HG03565 (cell line): ENCODE measurements at regions not wholly inside any gene's neighbourhood (a gene's known extent, or its start where the extent isn't known, plus 50 kb on each side); places are given as distances from the start of the nearest gene placed in this dataset.
"Not testable (repeated sequence)": the region's sequence is repeated elsewhere in the genome, so short reads cannot be mapped to it uniquely, and the experiment has no call there.

Source experiments
- ATAC-seq: cut with Tn5 transposase; IDR thresholded peaks from one replicate; pipeline ENCODE4 v1.9.1; 2021; ENCODE audit warnings: mild to moderate bottlenecking, moderate library complexity; ENCODE audit not compliant: unreplicated experiment

DNA sequence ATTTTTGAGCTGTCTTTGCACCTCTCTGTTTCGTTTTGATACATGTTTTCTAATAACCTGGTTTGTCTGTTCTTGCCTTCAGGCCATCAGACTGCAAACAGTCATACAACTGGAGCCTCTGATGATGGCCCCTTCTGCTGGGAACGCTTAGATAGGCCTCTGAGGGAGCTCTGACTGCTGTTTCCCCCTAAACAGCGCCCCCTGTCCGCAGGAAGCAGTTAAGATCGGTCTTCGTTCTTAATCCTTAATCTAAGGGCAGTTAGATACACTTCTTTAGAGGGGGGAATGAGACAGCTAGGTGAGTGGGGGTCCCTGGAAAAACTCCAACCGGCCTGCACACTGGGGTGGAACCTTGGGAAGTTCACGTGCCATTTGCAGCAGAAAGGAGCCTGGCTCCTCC, 1338.8 kb upstream of the SEL1L start:
- ATAC-seq = no peak

DNA sequence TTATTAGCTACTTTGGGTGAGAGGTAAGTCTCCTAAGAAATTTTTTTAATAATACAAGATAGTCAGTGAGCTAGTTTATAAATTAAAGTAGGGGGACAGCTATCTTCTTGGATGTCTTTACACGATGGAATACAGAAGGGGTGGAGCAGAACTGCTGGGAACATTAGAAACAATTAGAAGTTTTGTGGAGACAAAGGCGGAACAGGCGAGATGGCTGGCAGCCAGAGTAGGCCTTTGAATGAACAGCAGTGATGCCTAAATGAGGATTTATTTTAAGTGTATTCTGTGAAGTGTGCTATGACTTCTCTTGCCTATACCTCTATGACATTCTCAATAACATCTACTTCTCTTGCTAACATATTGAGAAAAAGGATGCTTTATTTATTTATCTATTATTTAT, 1345.3 kb upstream of the SEL1L start:
- no peak for ATAC-seq

DNA sequence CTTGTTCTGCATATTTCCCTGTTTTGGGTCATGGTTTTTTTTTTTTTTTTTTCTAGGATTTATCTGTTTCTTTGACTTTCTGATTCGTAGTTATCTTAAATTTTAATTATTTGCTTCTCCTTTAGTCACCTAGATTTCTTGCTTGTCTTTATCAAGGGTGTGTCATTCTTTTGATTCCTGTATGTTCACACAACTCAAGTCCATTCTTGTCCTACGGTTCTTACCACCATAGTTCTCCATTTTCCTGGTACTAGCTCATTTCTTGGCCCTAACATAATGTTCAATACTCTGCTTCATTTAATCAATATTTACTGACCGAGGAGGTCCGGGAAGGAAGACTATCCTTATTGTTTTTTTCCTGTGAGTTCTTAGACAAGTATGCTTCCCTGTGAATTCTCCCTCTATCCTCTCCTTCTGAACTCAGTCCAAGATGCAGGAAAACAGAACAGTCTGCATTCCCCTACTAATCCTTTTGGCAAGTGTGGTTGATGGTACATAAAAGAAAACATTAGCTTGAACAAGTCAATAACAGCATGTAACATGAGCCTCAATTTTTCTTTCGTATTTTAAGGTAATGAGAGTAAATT, 1346.4 kb upstream of the SEL1L start:
- ATAC-seq = no peak

DNA sequence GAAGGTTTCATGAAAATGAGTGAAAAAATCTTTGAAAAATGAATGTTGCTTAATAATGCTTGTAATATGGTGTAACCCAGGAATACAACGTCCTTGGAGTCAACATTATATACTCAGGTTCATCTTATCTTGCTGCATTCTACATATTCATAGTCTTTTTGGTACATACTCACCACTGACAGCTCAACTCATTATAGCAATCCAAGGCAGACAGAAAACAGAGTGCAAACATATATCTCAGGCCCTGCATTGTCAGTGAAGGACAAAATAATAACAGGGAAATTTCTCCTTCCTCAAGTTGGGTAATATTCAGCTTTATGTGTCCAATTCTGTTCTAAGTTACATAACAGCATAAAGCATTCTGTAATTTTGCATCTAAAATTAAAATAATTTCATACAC, 1353.0 kb upstream of the SEL1L start:
- ATAC-seq = no peak

DNA sequence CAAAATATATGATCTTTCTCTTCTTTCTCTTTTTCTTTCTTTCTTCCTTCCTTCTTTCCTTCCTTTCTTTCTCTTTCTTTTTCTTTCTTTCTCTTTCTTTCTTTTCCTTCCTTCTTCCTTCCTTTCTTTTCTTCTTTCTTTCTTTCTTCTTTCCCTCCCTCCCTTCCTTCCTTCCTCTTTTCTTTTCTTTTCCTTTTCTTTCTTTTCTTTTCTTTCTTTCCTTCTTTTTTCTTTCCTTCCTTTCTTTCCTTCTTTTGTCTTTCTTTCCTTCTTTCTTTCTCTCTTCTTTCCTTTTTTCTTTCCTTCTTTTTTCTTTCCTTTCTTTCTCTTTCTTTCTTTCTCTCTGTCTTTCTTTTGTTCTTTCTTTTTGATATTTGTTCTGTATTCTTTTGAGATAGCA, 1356.0 kb upstream of the SEL1L start:
- ATAC-seq = no peak

DNA sequence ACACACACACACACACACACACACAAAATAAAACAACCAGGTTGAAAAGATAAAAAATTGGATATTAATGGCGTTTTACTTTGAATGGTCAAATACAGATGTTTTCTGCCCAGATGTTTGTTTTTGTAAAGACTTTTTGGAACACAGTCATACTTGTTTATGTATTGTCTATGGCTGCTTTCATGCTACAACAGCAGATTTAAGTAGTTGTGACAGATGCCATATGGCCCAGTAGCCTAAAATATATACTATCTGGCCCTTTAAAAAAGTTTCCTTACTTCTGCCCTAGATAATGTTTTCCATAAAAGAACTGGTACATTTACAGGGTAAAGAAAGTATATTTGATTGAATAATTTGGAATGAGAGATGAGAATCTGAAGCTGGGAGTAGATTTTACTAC, 1362.8 kb upstream of the SEL1L start:
- ATAC-seq = no peak

DNA sequence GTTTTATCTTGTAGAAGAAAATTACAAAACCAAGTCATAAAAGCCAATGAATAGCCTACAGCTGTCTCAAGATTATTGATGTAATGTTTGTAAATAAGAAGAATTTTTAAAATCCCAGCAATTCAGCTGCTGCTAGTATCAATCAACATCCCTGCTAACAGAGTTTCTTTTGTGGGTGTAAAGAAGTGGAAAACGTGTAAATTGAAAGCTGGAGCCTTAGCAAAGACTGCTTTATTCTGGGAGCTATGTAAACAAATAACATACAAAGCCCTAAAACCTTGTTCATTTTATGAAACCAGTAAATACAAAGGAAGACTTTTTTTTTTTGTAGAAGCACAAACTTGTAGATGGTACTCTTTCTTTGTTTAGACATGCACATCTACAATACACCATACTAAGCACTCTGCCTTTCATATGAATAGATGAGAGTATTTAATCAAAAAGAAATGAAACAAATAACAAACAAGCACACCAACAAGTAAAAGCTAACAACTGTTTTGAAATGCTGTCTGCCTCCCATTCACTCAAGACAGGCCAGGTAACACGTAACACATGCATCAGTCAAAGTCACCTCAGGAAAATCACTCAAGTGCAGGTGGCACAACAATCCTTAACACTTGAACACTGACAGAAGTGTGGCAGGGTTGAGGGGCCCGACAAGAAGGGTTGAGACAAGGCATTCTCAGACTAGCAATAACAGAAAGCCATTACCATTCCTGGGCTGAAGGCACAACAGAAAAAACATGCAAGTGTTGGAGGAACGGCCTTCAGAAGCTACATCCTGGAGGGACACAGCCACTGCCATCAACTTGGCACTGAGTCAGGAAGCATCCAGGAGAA, 1364.0 kb upstream of the SEL1L start:
- ATAC-seq = no peak

DNA sequence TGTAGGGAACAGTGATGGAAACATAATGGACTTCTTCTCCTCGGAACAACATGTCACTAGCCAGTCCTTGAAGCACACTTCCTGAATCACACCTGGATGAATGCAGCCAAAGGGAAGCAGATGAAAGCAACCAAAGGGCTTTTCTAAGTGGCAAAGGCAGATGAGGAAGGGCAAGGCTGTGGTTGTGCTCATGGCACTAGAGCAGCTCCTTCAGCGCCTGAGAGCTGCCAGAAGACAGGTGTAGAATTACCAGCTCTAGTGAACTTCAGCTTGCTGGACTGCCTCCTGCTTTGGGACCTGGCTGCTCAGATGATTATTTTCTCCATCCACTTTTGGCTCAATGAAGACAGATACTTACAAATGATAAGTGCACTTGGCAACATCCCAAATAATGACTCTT, 1372.1 kb upstream of the SEL1L start:
- no peak for ATAC-seq

DNA sequence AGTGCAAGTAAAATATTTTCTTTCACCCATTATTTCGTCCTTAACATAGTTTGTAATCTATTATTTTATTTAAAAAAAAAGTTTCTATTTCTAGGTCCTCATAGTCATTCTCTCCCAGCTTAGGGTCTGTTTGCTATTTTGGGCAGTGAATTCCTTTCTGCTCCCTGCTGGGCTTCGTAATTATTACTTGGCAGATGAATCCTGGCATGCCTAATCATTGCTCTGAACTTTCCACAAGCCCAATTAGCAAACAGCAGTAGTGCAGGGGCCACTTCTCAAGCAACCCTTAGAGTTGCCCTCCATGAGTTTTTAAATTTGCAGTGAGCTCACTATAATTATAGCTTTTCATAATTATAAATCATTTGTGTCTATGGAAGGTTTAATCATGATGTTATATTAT, 1378.3 kb upstream of the SEL1L start:
- no peak for ATAC-seq

DNA sequence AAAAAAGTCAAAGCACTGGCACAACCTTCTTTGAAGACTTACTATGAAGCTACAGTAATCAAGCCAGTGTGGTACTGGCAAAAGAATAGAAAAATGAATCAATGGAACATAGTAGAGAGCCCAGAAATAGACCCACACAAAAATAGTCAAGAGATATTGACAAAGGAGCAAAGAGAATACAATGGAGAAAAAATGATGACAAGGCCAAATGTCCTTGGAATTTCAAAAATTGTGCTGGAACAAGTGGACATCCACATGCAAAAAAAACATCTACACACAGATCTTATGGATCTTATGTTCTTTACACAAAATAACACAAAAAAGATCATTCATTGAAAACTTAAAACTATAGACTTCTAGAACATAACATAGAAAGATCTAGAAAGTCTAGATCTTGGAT, 1379.7 kb upstream of the SEL1L start:
- ATAC-seq = no peak

DNA sequence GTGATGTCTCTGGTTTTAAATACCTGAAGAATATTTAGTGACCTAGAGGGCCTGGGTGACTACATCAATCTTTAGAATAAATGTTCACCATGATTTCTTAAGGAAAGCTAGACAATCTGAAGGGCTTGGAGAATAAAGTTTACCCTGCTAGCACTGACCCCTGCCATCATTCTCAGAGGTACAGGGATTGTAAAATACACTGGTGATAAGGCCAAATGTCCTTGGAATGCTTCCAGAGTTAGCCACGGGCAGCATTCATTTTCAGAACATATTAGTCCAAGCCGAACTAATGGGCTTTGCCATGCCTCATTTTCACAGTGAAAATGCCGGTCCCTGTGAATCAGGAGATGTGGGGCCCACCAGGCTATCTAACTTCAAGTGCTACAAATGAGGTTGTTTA, 1381.7 kb upstream of the SEL1L start:
- no peak for ATAC-seq

DNA sequence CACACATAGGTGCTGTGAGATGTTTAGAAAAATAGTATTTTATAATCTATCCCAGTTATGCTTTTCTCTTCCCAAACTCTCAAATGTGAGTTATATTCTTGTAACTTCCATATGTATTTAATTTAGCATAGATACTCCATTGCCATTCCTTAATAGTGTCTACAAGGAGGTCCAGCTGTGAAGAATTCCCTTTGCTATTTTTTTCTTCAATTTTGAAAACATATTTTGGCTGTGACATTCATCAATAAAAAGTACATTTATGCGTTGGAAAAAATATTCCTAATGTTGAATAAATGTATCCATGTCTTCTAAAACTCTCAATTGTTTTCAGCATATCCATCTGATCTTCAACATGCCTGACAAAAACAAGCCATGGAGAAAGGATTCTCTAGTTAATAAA, 1402.0 kb upstream of the SEL1L start:
- ATAC-seq = no peak

DNA sequence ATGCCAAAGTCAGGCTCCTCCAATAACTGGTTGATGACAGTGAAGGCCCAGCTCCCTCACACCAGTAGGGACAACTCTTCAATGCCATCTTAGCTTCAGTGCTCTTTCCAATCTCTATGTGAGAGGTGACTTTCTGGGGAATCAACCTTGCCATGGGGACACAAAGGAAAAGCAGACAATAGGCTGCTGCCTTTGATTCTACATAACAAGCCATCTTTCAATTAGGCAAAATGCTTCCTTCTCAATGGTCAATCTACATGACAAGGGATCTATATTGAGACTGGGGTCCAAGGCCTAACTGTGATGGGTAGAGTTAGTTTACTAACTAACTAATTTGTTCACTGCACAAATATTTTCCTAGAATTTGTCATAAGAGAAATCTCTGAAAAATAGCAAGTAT, 1417.5 kb upstream of the SEL1L start:
- ATAC-seq = no peak

DNA sequence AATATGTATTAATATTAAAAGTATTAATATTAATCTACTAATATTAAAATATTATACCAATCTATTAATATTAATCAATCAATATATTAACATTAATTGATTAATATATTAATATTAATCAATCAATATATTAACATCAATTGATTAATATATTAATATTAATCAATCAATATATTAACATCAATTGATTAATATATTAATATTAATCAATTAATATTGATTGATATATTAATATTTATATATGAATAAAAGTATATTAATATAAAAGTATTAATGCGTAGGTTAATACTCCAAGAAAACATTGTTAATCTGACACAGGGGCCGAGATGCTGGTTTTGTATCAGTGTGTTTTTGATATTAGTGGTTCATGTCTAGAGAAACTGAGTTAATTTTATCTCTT, 1430.1 kb upstream of the SEL1L start:
- no peak for ATAC-seq

DNA sequence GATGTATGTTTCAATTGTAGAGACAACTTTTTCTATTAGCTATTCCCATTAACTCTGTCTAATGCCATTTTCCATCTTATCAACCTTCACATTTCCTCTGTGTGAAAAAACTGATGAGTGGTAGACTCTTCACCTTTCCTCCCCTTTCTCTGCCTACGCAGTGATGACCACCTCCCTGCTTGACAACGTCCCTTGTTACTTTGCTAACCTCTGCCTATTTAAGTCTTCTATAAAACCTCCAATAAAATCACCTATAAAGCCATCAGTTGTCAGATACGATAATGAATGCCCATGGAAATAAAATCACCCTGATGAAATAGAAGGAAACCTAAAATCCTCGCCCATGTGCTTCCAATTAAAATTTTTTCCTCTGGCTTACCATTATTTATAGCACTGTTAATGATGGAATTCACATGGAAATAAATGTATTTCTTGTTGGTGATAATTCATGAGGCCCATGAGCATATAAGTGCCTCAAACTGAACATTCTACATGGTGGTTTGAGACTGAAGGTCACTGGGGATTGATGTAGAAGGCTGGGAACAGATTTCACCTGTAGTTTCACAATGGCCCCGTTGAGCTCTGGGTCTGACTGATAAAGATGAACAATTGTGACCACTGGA, 1454.0 kb upstream of the SEL1L start:
- no peak for ATAC-seq

DNA sequence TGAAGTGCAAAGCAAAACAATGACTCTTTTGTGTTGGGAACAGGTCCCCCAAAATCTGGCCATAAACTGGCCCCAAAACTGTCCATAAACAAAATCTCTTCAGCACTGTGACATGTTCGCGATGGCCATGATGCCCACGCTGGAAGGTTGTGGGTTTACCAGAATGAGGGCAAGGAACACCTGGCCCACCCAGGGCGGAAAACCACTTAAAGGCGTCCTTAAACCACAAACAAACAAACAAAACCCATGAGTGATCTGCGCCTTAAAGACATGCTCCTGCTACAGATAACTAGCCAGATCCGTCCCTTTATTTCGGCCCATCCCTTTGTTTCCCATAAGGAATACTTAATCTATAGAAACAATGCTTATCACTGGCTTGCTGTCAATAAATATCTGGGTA, 1460.9 kb upstream of the SEL1L start:
- ATAC-seq = not testable (repeated sequence)

DNA sequence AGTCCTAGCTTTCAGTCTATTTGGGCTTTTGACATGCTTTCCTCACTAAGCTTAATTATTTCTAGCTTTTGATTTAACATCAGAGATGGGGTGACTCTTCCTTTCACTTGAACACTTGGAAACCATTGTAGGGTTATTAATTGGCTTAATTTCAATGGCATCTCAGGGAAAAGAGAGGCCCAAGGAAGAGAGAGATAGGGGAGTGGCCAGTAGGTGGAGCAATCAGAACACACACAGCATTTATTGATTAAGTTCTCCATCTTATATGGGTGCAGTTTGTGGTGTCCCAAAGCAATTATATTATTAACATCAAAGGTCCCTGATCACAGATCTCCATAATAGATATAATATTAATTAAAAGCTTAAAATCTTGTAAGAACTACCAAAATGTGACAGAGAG, 1466.1 kb upstream of the SEL1L start:
- ATAC-seq = no peak

DNA sequence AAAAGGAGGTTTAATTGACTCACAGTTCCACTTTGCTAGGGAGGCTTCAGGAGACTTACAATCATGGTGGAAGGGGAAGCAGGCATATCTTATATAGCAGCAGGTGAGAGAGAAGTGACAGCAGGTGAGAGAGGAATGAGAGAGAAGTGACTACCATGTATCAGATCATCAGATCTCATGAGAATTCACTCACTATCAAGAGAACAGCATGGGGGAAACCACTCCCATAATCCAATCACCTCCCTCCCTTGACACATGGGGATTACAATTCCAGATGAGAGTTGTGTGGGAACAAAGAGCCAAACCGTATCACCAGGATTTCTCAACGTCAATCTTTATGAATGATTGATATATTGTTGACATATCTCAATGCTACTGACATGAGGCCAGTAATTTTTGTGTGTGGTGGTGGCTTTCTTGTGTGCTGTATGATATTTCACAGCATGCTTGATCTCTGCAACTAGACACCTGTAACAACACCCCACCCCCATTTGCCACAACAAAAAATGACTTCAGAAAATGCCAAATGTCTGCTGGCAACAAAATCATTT, 1470.9 kb upstream of the SEL1L start:
- no peak for ATAC-seq

DNA sequence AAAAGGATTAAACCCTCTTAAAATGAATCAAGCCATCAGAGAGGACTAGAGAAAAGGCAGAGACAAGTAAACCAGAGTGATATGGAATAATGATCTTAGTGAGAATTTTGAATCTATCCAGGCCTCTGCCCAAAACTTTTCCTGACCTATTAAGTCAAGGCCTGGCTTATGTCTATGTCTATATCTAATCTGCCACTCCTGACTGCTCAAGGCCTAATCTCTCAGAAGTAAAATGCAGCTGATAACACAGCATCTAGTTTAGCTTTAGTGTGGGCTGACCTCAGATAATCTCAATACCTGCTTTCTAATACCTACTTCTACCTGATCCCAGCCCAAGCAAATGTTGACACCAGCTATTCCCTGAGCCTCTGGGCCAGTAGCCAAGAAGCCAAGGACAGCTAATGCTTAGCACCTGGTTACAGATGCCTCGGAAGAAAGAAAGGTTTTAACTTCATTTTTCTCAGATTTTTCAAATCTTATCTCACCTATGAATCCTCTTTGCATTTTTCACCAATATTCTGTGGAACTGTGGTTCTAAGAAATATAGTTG, 1472.5 kb upstream of the SEL1L start:
- ATAC-seq = no peak

DNA sequence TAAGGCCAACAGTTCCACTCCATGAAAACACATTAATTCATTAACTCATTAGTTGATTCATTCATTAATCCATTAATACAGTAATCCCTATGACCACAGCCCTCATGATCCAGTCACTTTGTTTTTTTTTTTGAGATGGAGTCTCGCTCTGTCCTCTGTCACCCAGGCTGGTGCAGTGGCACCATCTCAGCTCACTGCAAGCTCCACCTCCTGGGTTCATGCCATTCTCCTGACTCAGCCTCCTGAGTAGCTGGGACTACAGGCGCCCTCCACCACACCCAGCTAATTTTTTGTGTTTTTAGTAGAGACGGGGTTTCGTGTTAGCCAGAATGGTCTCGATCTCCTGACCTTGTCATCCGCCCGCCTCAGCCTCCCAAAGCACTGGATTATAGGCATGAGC, 1473.4 kb upstream of the SEL1L start:
- not testable (repeated sequence) for ATAC-seq

DNA sequence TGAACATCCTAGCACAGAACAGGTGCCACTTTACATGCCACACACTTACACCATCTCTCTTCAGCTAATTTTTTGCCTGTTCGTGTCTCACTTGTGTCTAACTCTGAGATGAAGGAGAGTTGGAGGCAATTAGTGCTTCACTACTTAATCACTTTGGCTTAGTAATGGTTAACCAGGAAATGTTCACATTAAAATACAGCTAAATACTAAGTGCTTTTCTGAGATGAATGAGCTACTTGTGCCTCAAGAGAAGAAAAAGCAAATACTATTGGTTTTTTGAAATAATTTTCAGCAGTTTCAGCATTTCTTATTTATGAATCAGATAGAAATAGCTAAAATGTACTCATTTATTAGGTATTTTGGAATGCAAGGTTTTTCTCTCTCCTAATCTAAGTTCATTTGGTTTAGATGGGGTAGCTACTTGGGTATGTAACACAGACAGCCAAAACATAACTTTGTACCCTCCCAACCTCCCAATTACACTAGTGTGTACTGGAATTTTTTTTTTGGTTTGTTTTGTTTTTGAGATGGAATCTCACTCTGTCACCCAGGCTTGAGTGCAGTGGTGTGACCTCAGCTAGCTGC, 1474.1 kb upstream of the SEL1L start:
- no peak for ATAC-seq
